ENCODE measurements at regions not wholly inside any gene's neighbourhood (a gene's known extent, or its start where the extent isn't known, plus 50 kb on each side); places are given as distances from the start of the nearest gene placed in this dataset.

DNA sequence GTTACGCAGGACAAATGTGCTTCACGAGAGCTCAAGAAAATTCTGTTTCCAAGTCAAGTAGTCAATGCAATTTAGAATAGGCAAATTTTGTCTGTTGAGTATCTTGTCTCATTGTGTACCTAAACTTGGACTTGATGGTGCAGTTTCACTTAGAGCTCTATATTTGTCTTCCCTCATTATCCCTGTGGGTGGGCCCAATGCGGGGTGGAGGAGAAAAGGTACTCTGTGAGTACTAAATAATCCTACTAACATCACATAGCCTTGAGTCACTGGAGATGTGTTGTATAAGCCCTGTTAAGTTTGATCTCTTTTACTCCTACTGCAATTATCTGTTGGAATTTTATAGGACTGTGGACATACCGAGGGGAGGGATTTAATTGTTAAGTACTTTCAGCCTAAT is 331.2 kb downstream of the METTL15 start:
- H3K4me3 ChIP-seq (ENCODE audit: low read depth in 1 of 2, low read length in 2 of 2): no peak overlapping the region
- H3K4me1 ChIP-seq (ENCODE audit: control insufficient read depth in 1 of 2, insufficient read depth in 2 of 2, low read length in 2 of 2): no peaks in the 10 kb centered on the region
- no peak overlapping the region for H3K27ac ChIP-seq (ENCODE audit: low read length)
- no peaks in the 10 kb centered on the region for H3K36me3 ChIP-seq (ENCODE audit: control insufficient read depth in 1 of 2, insufficient read depth in 2 of 2, low read length in 2 of 2)
- H3K9me3 ChIP-seq (ENCODE audit: control insufficient read depth in 1 of 2, low read length in 2 of 2): no peaks in the 10 kb centered on the region
- no peaks in the 10 kb centered on the region for H3K27me3 ChIP-seq (ENCODE audit: low read depth, low read length)

GRCh38 chr11:28420099-28420498 is 311.9 kb downstream of the METTL15 start:
- Histone ChIP-seq H3K4me1 (ENCODE audit: control insufficient read depth in 1 of 2, insufficient read depth in 2 of 2, low read length in 2 of 2) (no peaks in the 10 kb centered on the region), H3K9me3 (ENCODE audit: control insufficient read depth in 1 of 2, low read length in 2 of 2) (no peaks in the 10 kb centered on the region), H3K36me3 (ENCODE audit: control insufficient read depth in 1 of 2, insufficient read depth in 2 of 2, low read length in 2 of 2) (no peaks in the 10 kb centered on the region), H3K4me3 (ENCODE audit: low read depth in 1 of 2, low read length in 2 of 2) (no peak overlapping the region), H3K27me3 (ENCODE audit: low read depth, low read length) (no peaks in the 10 kb centered on the region), H3K27ac (ENCODE audit: low read length) (no peak overlapping the region)

DNA sequence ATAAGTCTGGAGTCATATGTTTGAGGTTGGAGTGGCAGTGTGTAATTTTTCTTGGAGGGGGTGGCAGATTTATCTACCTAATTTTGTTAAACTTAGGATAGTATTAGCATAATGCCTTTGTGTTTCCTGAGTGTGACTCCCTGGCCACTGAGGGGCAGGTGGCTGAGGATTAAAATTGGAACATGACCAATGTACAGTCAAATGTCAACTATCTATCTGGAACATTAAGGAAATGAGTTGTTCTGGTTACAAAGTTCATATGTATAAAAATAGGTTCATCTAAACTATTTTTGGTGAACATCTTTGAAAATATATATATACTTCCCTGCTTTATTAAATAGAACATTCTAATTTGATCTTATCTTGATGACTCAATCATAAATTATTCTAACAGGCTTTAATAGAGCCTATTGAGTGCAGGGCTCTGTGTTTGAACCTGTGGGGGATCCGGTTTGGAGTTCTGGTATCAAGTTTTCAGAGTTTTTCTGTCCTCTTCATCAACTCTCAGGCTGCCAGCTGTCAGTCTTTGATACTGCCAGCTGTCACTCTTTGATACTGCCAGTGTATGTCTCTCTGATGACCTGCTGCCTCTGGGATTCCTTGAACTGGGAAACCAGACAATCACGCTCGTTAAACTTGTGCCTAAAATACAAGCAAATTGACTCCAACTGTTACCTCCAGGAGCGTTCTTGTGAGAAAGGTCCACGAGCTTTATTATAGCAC is 309.6 kb downstream of the METTL15 start:
- H3K27ac ChIP-seq (ENCODE audit: low read length): no peak overlapping the region
- no peaks in the 10 kb centered on the region for H3K27me3 ChIP-seq (ENCODE audit: low read depth, low read length)
- H3K4me1 ChIP-seq (ENCODE audit: control insufficient read depth in 1 of 2, insufficient read depth in 2 of 2, low read length in 2 of 2): no peaks in the 10 kb centered on the region
- H3K36me3 ChIP-seq (ENCODE audit: control insufficient read depth in 1 of 2, insufficient read depth in 2 of 2, low read length in 2 of 2): no peaks in the 10 kb centered on the region
- H3K4me3 ChIP-seq (ENCODE audit: low read depth in 1 of 2, low read length in 2 of 2): no peak overlapping the region
- no peaks in the 10 kb centered on the region for H3K9me3 ChIP-seq (ENCODE audit: control insufficient read depth in 1 of 2, low read length in 2 of 2)

GRCh38 chr11:28412029-28412428 is 303.8 kb downstream of the METTL15 start:
- H3K27me3 ChIP-seq (ENCODE audit: low read depth, low read length): no peaks in the 10 kb centered on the region
- H3K36me3 ChIP-seq (ENCODE audit: control insufficient read depth in 1 of 2, insufficient read depth in 2 of 2, low read length in 2 of 2): no peaks in the 10 kb centered on the region
- no peak overlapping the region for H3K27ac ChIP-seq (ENCODE audit: low read length)
- no peaks in the 10 kb centered on the region for H3K4me1 ChIP-seq (ENCODE audit: control insufficient read depth in 1 of 2, insufficient read depth in 2 of 2, low read length in 2 of 2)
- H3K9me3 ChIP-seq (ENCODE audit: control insufficient read depth in 1 of 2, low read length in 2 of 2): no peaks in the 10 kb centered on the region
- H3K4me3 ChIP-seq (ENCODE audit: low read depth in 1 of 2, low read length in 2 of 2): no peak overlapping the region

DNA sequence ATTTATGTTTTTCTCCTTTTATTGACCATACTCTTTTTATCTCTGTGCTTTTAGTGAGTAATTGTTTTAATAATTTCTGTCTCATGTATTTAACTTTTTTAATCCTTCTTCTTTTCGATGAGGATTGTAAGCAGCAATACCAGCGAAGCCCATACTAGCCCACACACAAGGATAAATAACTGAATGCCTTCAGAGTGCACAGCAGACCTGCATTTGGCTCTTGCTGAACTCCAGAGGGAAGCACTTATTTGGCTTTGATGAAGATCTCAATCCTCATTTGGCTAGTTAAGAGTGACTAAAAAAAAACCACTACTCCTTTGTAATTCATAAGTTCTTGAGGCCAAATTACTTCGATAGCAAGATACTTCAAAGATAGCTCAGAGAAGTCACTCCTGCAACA is 293.3 kb downstream of the METTL15 start:
- H3K4me3 ChIP-seq (ENCODE audit: low read depth in 1 of 2, low read length in 2 of 2): no peak overlapping the region
- H3K9me3 ChIP-seq (ENCODE audit: control insufficient read depth in 1 of 2, low read length in 2 of 2): no peaks in the 10 kb centered on the region
- H3K4me1 ChIP-seq (ENCODE audit: control insufficient read depth in 1 of 2, insufficient read depth in 2 of 2, low read length in 2 of 2): no peaks in the 10 kb centered on the region
- no peaks in the 10 kb centered on the region for H3K27me3 ChIP-seq (ENCODE audit: low read depth, low read length)
- no peak overlapping the region for H3K27ac ChIP-seq (ENCODE audit: low read length)
- no peaks in the 10 kb centered on the region for H3K36me3 ChIP-seq (ENCODE audit: control insufficient read depth in 1 of 2, insufficient read depth in 2 of 2, low read length in 2 of 2)

DNA sequence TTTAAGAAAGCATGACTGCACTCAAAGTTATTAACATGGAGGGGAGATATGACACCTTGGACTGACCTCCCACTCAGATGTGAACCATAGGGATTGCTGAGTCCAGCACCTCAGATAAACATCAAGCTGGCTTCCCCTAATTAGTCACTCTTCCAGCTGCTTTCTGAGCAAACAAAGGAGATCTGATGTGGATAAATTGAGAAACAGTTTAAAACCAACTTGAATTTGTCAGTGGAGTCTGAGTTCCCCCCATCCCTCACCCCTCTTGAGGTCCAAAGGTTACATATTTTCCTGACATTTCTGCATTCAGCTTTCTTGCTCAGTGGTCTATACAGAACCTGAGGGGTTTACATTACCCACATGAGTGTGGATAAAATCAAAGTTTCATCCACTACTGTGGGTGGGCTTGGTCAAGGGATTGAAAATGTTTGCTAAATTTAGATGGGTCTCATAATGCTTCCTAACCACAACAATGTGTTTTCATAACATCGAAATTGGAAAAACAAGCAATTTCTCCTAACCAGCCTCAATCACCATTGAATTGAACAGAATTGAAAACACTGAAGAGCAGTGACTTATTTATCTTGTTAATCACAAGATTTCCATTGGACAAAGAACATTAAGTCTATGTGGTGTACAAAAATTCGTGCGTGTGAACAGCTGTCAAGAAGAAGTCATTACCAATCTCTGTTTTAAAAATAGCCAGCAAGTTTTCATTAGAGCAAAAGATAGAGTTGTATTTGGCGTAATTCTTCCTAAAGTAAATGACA is 292.3 kb downstream of the METTL15 start:
- Histone ChIP-seq H3K9me3 (ENCODE audit: control insufficient read depth in 1 of 2, low read length in 2 of 2) (no peaks in the 10 kb centered on the region), H3K27me3 (ENCODE audit: low read depth, low read length) (no peaks in the 10 kb centered on the region), H3K36me3 (ENCODE audit: control insufficient read depth in 1 of 2, insufficient read depth in 2 of 2, low read length in 2 of 2) (no peaks in the 10 kb centered on the region), H3K4me1 (ENCODE audit: control insufficient read depth in 1 of 2, insufficient read depth in 2 of 2, low read length in 2 of 2) (no peaks in the 10 kb centered on the region), H3K4me3 (ENCODE audit: low read depth in 1 of 2, low read length in 2 of 2) (no peak overlapping the region), H3K27ac (ENCODE audit: low read length) (no peak overlapping the region)

GRCh38 chr11:28393348-28393747 is 285.2 kb downstream of the METTL15 start:
- Histone ChIP-seq H3K27ac (ENCODE audit: low read length) (no peak overlapping the region), H3K4me1 (ENCODE audit: control insufficient read depth in 1 of 2, insufficient read depth in 2 of 2, low read length in 2 of 2) (no peaks in the 10 kb centered on the region), H3K4me3 (ENCODE audit: low read depth in 1 of 2, low read length in 2 of 2) (no peak overlapping the region), H3K9me3 (ENCODE audit: control insufficient read depth in 1 of 2, low read length in 2 of 2) (no peaks in the 10 kb centered on the region), H3K36me3 (ENCODE audit: control insufficient read depth in 1 of 2, insufficient read depth in 2 of 2, low read length in 2 of 2) (no peaks in the 10 kb centered on the region), H3K27me3 (ENCODE audit: low read depth, low read length) (no peaks in the 10 kb centered on the region)

DNA sequence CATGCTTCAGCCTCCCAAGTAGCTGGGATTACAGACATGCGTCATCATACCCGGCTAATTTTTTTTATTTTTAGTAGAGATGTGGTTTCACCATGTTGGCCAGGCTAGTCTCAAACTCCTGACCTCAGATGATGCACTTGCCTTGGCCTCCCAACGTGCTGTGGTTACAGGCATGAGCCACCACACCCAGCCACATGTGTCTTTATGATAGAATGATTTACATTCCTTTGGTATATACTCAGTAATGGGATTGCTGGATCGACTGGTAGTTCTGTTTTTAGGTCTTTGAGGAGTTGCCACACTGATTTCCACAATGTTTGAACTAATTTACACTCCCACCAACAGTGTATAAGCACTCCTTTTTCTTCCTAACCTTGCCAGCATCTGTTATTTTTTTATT is 276.2 kb downstream of the METTL15 start:
- Histone ChIP-seq H3K4me1 (ENCODE audit: control insufficient read depth in 1 of 2, insufficient read depth in 2 of 2, low read length in 2 of 2) (no peaks in the 10 kb centered on the region), H3K36me3 (ENCODE audit: control insufficient read depth in 1 of 2, insufficient read depth in 2 of 2, low read length in 2 of 2) (no peaks in the 10 kb centered on the region), H3K9me3 (ENCODE audit: control insufficient read depth in 1 of 2, low read length in 2 of 2) (peaks cover 0 to 16% of the 10 kb centered on the region in 2 donors), H3K4me3 (ENCODE audit: low read depth in 1 of 2, low read length in 2 of 2) (no peak overlapping the region), H3K27me3 (ENCODE audit: low read depth, low read length) (no peaks in the 10 kb centered on the region), H3K27ac (ENCODE audit: low read length) (no peak overlapping the region)

GRCh38 chr11:28383456-28383855 is 275.3 kb downstream of the METTL15 start:
- peaks cover 0 to 16% of the 10 kb centered on the region in 2 donors for H3K9me3 ChIP-seq (ENCODE audit: control insufficient read depth in 1 of 2, low read length in 2 of 2)
- H3K36me3 ChIP-seq (ENCODE audit: control insufficient read depth in 1 of 2, insufficient read depth in 2 of 2, low read length in 2 of 2): no peaks in the 10 kb centered on the region
- no peaks in the 10 kb centered on the region for H3K27me3 ChIP-seq (ENCODE audit: low read depth, low read length)
- H3K4me3 ChIP-seq (ENCODE audit: low read depth in 1 of 2, low read length in 2 of 2): no peak overlapping the region
- H3K27ac ChIP-seq (ENCODE audit: low read length): no peak overlapping the region
- H3K4me1 ChIP-seq (ENCODE audit: control insufficient read depth in 1 of 2, insufficient read depth in 2 of 2, low read length in 2 of 2): no peaks in the 10 kb centered on the region
